IMR-90 (cell line): ENCODE measurements at regions not wholly inside any gene's neighbourhood (a gene's known extent, or its start where the extent isn't known, plus 50 kb on each side); places are given as distances from the start of the nearest gene placed in this dataset.

Source experiments
- ATAC-seq: fragments of 200-7000 bp; cut with Tn5 transposase; 2 replicates; pipeline ENCODE4 v1.9.1; 2020; ENCODE audit warnings: low read depth, mild to moderate bottlenecking, moderate library complexity
- BruUV-seq: library from RNA; stranded (reverse); fragments of 400-500 nt; replicated peaks from 2 replicates; lab custom pipeline; 2021; lab: Mats Ljungman, UMichigan
- CTCF ChIA-PET: fragments of 300-600 bp; formaldehyde crosslinking; extraction: SDS; loops from one replicate; lab custom pipeline; 2021; ENCODE audit warnings: antibody characterized with exemption; lab: Yijun Ruan, JAX
- POLR2A ChIA-PET: fragments of 300-600 bp; sonication (Branson Sonifier 250); formaldehyde crosslinking; loops from one replicate; lab custom pipeline; 2022; ENCODE audit warnings: antibody characterized with exemption; ENCODE audit not compliant: unreplicated experiment; lab: Charles Lee
- DNase-seq: peaks from one replicate; pipeline ENCODE4 v3.0.0; 2013
- H2AFZ ChIP-seq: replicated peaks from 2 replicates; pipeline ENCODE3; 2013; ENCODE audit warnings: low read length, mild to moderate bottlenecking; ENCODE audit not compliant: poor library complexity
- H2AK5ac ChIP-seq: 2 replicates; pipeline ENCODE4 v1.6.1; 2013; ENCODE audit warnings: low read depth, low read length, inconsistent platforms
- H2AK9ac ChIP-seq: replicated peaks from 2 replicates; pipeline ENCODE3; 2013; ENCODE audit warnings: mild to moderate bottlenecking, low read depth, low read length, moderate library complexity; ENCODE audit not compliant: poor library complexity
- H2BK120ac ChIP-seq: 2 replicates; pipeline ENCODE4 v1.6.1; 2013; ENCODE audit warnings: low read depth, low read length, inconsistent platforms
- H2BK15ac ChIP-seq: 3 replicates; pipeline ENCODE4 v1.6.1; 2013; ENCODE audit warnings: low read depth, low read length, inconsistent platforms
- H2BK20ac ChIP-seq: 2 replicates; pipeline ENCODE4 v1.6.1; 2013; ENCODE audit warnings: low read depth, mild to moderate bottlenecking, inconsistent platforms, low read length, moderate library complexity
- H2BK5ac ChIP-seq: 2 replicates; pipeline ENCODE4 v1.6.1; 2013; ENCODE audit warnings: mild to moderate bottlenecking, low read depth, low read length, inconsistent platforms; ENCODE audit not compliant: poor library complexity, severe bottlenecking
- H3K14ac ChIP-seq: replicated peaks from 2 replicates; pipeline ENCODE4 v1.6.1; 2013; ENCODE audit warnings: low read depth, low read length, inconsistent platforms
- H3K18ac ChIP-seq: 2 replicates; pipeline ENCODE4 v1.6.1; 2013; ENCODE audit warnings: low read depth, low read length, control low read depth
- H3K23ac ChIP-seq: 2 replicates; pipeline ENCODE4 v1.6.1; 2013; ENCODE audit warnings: low read depth, low read length, inconsistent platforms
- H3K27ac ChIP-seq: 2 replicates; pipeline ENCODE4 v1.5.1; 2013; ENCODE audit warnings: mild to moderate bottlenecking, control low read depth, low read length; ENCODE audit not compliant: insufficient read depth
- H3K27me3 ChIP-seq: 2 replicates; pipeline ENCODE4 v1.6.1; 2013; ENCODE audit warnings: low read length; ENCODE audit not compliant: control insufficient read depth, insufficient read depth
- H3K36me3 ChIP-seq: 2 replicates; pipeline ENCODE4 v1.6.1; 2013; ENCODE audit warnings: low read length, mixed read lengths; ENCODE audit not compliant: control insufficient read depth, insufficient read depth
- H3K4ac ChIP-seq: 2 replicates; pipeline ENCODE4 v1.6.1; 2013; ENCODE audit warnings: low read depth, low read length, inconsistent platforms
- H3K4me1 ChIP-seq: 2 replicates; pipeline ENCODE4 v1.6.1; 2013; ENCODE audit warnings: low read length, mixed read lengths; ENCODE audit not compliant: control insufficient read depth, insufficient read depth
- H3K4me2 ChIP-seq: 2 replicates; pipeline ENCODE4 v1.6.1; 2013; ENCODE audit warnings: low read depth, mild to moderate bottlenecking, control low read depth, low read length, moderate library complexity
- H3K4me3 ChIP-seq: 2 replicates; pipeline ENCODE4 v1.5.1; 2013; ENCODE audit warnings: low read depth, mild to moderate bottlenecking, control low read depth, low read length, moderate library complexity; ENCODE audit not compliant: insufficient read depth
- H3K56ac ChIP-seq: 2 replicates; pipeline ENCODE4 v1.6.1; 2013; ENCODE audit warnings: low read length, inconsistent platforms; ENCODE audit not compliant: insufficient read depth; ENCODE audit errors: extremely low read depth
- H3K79me1 ChIP-seq, 2 experiments: 2 replicates each; pipeline ENCODE4 v1.6.1; 2013; ENCODE audit warnings: low read length in 2 of 2, inconsistent platforms in 1 of 2, low read depth in 1 of 2
- H3K9ac ChIP-seq: 2 replicates; pipeline ENCODE4 v1.6.1; 2013; ENCODE audit warnings: low read depth, low read length, control low read depth
- H3K9me1 ChIP-seq: 2 replicates; pipeline ENCODE4 v1.6.1; 2013; ENCODE audit warnings: low read length, inconsistent platforms; ENCODE audit not compliant: insufficient read depth
- H3K9me3 ChIP-seq: 2 replicates; pipeline ENCODE4 v1.6.1; 2013; ENCODE audit warnings: low read length; ENCODE audit not compliant: control insufficient read depth, insufficient read depth
- H4K20me1 ChIP-seq: 2 replicates; pipeline ENCODE4 v1.6.1; 2013; ENCODE audit warnings: low read length, inconsistent platforms; ENCODE audit not compliant: insufficient read depth
- H4K5ac ChIP-seq: 2 replicates; pipeline ENCODE4 v1.6.1; 2013; ENCODE audit warnings: mild to moderate bottlenecking, low read depth, low read length, control low read depth
- H4K8ac ChIP-seq, 2 experiments: 2 replicates each; pipeline ENCODE4 v1.6.1; 2013; ENCODE audit warnings: low read depth in 2 of 2, low read length in 2 of 2, control low read depth in 1 of 2, inconsistent platforms in 1 of 2
- H4K91ac ChIP-seq: 2 replicates; pipeline ENCODE4 v1.6.1; 2013; ENCODE audit warnings: low read depth, low read length, inconsistent platforms; ENCODE audit not compliant: insufficient read depth
- CTCF ChIP-seq: conservative IDR thresholded peaks from 2 replicates; pipeline ENCODE4 v1.5.1; 2012; ENCODE audit warnings: mild to moderate bottlenecking, low read depth, low read length, improper control_type of control experiment
- MXI1 ChIP-seq: IDR thresholded peaks from 2 replicates; pipeline ENCODE4 v1.6.1; 2012; ENCODE audit warnings: low read depth, mild to moderate bottlenecking, low read length, moderate library complexity, borderline replicate concordance
- NFE2L2 ChIP-seq: fragments of 150-350 bp; IDR thresholded peaks from 2 replicates; pipeline ENCODE4 v1.6.1; 2016; ENCODE audit warnings: low read depth, mild to moderate bottlenecking, low read length
- POLR2A ChIP-seq: IDR thresholded peaks from 2 replicates; pipeline ENCODE4 v1.6.1; 2012; ENCODE audit warnings: mild to moderate bottlenecking, low read depth, low read length
- RCOR1 ChIP-seq: IDR thresholded peaks from 2 replicates; pipeline ENCODE4 v1.6.1; 2012; ENCODE audit warnings: mild to moderate bottlenecking, low read length, improper control_type of control experiment; ENCODE audit not compliant: insufficient replicate concordance
- RFX5 ChIP-seq: IDR thresholded peaks from 2 replicates; pipeline ENCODE4 v1.8.0; 2012; ENCODE audit warnings: low read depth, mild to moderate bottlenecking, low read length, moderate library complexity
- SMC3 ChIP-seq: fragments of 150-350 bp; IDR thresholded peaks from 2 replicates; pipeline ENCODE4 v1.6.1; 2016; ENCODE audit warnings: low read depth, mild to moderate bottlenecking, antibody characterized with exemption, low read length, moderate library complexity
- dilution Hi-C: fragments of 300-500 bp; cut with HindIII; formaldehyde crosslinking; loops from one replicate; pipeline ENCODE4 v1.14.3; 2018; ENCODE audit warnings: low sequenced_read_pairs; ENCODE audit not compliant: unreplicated experiment
- in situ Hi-C: fragments of 300-500 bp; cut with MboI; formaldehyde crosslinking; loops from 3 replicates; pipeline ENCODE4 v1.14.3; 2019; ENCODE audit warnings: low sequenced_read_pairs, inconsistent platforms, mixed read lengths
- intact Hi-C: fragments of 100-400 bp; cut with micrococcal nuclease; formaldehyde crosslinking; loops from 2 replicates; pipeline ENCODE4 v1.10.0; 2022
- TF ChIP-seq, protein P1 (sequence below): fragments of 150-350 bp; IDR thresholded peaks from 2 replicates; pipeline ENCODE4 v1.6.1; 2016; ENCODE audit warnings: low read depth, mild to moderate bottlenecking, low read length, moderate library complexity, borderline replicate concordance

DNA sequence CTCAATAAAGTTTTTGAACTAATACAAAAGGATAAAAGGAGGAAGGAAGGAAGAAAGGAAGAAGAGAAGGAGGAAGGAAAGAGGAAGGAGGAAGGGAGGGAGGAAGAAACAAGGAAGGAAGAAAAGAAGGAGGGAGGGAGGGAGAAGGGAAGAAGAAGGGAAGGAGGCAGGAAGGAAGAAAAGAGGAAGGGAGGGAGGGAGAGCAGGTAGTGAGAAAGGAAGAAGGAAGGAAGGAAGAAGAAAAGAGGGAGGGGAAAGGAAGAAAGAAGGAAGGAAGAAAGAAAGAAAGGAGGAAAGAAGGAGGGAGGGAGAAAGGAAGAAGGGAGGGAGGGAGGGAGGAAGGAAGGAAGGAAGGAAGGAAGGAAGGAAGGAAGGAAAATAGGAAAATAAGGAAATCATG, 263.8 kb upstream of the C16orf82 start:
- Histone ChIP-seq H3K9me1 (no peaks in the 10 kb centered on the region), H3K18ac (no peak overlapping the region), H2BK20ac (no peak overlapping the region), H3K4ac (no peak overlapping the region), H2BK120ac (no peak overlapping the region), H3K9ac (no peak overlapping the region), H3K4me3 (no peak overlapping the region), H3K23ac (no peak overlapping the region), H3K27me3 (no peaks in the 10 kb centered on the region), H2AK5ac (no peak overlapping the region), H4K5ac (no peak overlapping the region), H4K20me1 (no peaks in the 10 kb centered on the region), H3K4me1 (no peaks in the 10 kb centered on the region), H4K8ac (no peak overlapping the region), H3K36me3 (no peaks in the 10 kb centered on the region), H2AFZ (no peak overlapping the region), H2BK5ac (no peak overlapping the region), H4K91ac (no peak overlapping the region), H2AK9ac (no peak overlapping the region), H3K27ac (no peak overlapping the region), H3K14ac (no peak overlapping the region), H3K9me3 (no peaks in the 10 kb centered on the region), H3K4me2 (no peak overlapping the region), H3K79me1 (no peaks in the 10 kb centered on the region), H2BK15ac (no peak overlapping the region), H3K56ac (no peak overlapping the region)
- POLR2A ChIA-PET = no interaction called here
- DNase-seq = no peak
- BruUV-seq = no TSS peak
- CTCF ChIA-PET = no interaction called here
- dilution Hi-C loops (no loop called here), in situ Hi-C loops (no loop called here), intact Hi-C loops (no loop called here)
- TF ChIP-seq RCOR1 = no peak
- TF ChIP-seq, protein P1, sequence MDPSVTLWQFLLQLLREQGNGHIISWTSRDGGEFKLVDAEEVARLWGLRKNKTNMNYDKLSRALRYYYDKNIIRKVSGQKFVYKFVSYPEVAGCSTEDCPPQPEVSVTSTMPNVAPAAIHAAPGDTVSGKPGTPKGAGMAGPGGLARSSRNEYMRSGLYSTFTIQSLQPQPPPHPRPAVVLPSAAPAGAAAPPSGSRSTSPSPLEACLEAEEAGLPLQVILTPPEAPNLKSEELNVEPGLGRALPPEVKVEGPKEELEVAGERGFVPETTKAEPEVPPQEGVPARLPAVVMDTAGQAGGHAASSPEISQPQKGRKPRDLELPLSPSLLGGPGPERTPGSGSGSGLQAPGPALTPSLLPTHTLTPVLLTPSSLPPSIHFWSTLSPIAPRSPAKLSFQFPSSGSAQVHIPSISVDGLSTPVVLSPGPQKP = no peak
- no peak for TF ChIP-seq POLR2A
- no peak for TF ChIP-seq NFE2L2
- no peak for TF ChIP-seq SMC3
- TF ChIP-seq MXI1 = no peak
- TF ChIP-seq RFX5 = no peak
- no peak for TF ChIP-seq CTCF
- ATAC-seq = no peak
